ENCODE measurements at regions not wholly inside any gene's neighbourhood (a gene's known extent, or its start where the extent isn't known, plus 50 kb on each side); places are given as distances from the start of the nearest gene placed in this dataset.
A peak's percentile ranks its signal among the peaks of the same experiment; 100 is the strongest.

DNA sequence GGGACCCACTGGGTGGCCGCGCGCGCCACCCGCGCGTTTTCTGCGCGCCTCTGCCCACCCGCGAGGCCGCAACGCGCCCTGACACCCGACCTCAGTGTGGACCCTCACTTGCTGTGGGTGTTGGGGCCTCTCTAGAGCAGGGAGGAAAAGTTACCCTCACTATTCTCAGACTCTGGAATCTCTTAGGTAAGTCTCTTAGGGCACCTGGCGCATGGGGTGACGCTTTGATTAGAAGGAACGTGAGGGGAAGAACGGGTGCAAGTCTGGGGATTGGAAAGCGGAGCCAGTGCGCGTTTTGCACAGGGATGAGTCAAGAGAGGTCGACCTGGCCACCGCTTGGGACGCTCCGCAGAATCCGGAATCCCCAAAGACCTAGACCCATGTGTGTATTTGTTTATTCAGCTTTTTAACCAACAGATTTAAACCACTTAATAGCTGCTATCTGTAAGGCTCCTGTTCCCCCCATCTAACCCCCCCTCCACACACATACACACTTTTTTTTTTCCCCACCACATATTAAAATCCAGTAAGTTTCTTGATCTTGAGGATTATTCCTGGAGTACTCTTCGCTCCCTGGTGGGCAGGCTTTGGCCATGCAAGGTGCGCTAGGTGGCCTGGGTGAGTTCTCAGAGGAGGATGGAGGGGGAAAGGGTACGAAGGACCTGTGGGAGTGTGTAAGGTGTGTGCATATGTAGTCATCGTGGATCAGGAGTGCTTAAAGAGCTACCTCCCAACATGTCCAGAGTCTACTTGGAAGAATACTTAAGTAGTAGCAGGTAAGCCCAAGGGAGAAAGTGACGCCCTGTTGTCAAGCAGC lies 169.1 kb upstream of the PPP1R3A start:
- TF ChIP-seq, protein P1, sequence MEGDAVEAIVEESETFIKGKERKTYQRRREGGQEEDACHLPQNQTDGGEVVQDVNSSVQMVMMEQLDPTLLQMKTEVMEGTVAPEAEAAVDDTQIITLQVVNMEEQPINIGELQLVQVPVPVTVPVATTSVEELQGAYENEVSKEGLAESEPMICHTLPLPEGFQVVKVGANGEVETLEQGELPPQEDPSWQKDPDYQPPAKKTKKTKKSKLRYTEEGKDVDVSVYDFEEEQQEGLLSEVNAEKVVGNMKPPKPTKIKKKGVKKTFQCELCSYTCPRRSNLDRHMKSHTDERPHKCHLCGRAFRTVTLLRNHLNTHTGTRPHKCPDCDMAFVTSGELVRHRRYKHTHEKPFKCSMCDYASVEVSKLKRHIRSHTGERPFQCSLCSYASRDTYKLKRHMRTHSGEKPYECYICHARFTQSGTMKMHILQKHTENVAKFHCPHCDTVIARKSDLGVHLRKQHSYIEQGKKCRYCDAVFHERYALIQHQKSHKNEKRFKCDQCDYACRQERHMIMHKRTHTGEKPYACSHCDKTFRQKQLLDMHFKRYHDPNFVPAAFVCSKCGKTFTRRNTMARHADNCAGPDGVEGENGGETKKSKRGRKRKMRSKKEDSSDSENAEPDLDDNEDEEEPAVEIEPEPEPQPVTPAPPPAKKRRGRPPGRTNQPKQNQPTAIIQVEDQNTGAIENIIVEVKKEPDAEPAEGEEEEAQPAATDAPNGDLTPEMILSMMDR (IDR thresholded peaks at IDR 0.05): no peak
- TF ChIP-seq POLR2A (IDR thresholded peaks at IDR 0.05): peak in 1 of 2 donors; percentile 10
